Colon (tissue), 2 donors: ENCODE measurements at regions not wholly inside any gene's neighbourhood (a gene's known extent, or its start where the extent isn't known, plus 50 kb on each side); places are given as distances from the start of the nearest gene placed in this dataset.
"Not testable (repeated sequence)": the region's sequence is repeated elsewhere in the genome, so short reads cannot be mapped to it uniquely, and the experiment has no call there.

Experiments
- FAIRE-seq: peaks from 2 replicates; lab custom pipeline; 2012; peaks lifted over from hg19 to GRCh38; lab: Jason Lieb, UNC
- donor health status: control.
- donor health status: control.

- no peak for FAIRE-seq
These were observed 104.8 kb upstream of the TLL1 start for GRCh38 chr4:165768281-165768680.

GRCh38 chr4:165774326-165774725, 98.7 kb upstream of the TLL1 start:
- no peak for FAIRE-seq

DNA sequence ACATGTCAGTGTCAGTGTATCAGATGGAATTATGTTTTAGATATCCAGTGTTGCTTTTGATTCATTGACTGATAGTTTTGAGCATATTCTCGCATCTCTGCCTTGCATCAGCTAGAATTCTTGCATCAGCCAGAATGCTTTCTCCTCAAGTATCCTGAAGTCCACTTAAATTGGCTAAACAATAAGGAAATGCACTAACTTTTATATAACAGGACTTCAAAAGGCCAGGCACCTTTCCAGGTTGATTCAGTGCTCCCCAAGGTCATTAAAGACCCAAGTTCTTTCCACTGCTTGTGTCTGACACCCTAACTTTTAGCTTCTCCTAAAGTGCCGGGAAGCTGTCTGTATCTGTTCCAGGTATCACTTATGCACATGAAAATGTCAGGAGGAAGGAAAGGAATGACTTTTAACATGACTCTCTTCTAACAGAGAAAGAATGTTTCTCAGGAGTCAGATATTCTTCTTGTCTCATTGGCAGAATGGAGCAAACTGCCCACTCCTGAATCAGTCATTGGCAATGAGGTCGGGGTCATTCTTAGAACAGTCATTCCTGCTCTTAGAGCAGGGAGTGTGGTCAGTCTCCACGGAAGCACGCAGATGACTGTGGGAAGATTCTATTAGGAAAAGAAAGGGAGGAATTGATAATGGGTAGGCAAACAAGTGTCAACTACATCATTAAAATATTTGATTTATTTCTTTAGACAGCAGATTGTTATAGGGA, 92.9 kb upstream of the TLL1 start:
- FAIRE-seq = no peak

DNA sequence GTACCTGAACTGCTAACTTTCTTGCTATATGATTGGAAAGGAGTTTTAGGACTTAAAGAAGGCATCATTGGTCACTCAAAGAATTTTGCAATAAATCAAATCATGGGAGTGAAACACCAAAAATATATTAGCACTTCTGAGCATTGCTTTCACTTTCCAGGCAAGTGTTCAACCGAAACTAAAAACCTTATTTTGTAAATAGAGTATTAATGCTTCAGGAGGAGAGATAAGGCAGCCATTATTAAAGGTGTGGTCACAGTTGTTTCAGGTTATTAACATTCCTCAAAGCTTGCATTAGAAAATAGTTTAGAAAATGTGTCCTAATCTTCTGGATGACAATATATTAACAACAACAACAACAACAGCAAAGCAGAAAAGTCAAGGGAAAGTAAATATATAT, 92.3 kb upstream of the TLL1 start:
- no peak for FAIRE-seq

GRCh38 chr4:165782623-165783022, 90.4 kb upstream of the TLL1 start:
- no peak for FAIRE-seq

GRCh38 chr4:165783626-165784025, 89.4 kb upstream of the TLL1 start:
- no peak for FAIRE-seq

GRCh38 chr4:165784672-165785071, 88.4 kb upstream of the TLL1 start:
- no peak for FAIRE-seq

DNA sequence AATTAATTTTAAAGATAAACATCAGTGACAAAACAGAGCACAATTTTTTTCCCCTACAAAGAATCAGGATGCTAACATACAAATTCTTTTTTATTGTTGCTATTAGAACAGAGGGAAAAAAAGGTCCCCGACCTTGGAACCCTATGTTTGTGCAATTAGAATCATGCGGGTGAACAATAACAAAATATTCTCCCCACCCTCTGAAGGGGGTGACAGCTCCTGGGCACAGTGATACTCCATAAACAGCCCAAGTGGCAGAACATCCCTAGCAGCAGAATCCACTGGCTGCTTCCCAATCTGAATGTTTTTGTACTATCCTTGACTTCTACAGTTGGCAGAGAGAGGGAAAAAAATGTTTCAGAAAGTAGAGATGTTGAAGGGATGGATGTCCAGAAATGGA, 87.7 kb upstream of the TLL1 start:
- no peak for FAIRE-seq

DNA sequence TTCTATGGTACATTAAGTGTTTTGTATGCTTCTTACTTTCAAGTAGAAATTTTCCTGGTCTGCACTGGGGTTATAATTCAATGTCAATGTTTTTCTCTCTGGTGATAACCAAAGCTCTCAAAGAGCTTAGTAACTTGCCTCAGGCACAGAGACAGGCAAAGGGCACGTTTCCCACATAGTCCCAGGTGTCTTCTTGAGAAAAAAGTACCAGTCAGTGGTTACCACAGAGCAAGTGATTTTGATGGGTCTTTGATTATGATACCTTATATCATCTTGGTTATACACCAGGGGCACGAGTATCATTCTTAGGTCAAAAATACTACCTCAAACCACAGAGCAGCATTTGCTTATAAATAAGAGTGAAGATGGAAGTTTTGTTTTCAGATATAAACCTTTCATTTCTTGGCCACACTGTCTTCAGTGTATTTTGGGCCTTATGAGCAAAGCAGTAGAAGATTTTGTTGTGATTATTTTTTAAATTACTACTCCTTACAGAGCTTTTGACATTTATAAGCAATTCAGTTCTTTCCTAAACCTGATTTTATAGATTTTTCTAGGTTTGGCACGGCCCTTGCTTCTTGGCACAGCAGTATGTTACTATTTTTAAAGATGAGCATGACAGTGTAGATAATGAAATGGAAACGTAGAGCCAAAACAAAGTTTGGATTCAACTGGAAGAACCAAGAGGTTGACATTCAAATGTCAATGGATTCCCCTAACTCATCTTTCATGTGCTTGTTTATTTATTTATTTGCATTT, 85.3 kb upstream of the TLL1 start:
- no peak for FAIRE-seq

GRCh38 chr4:165788686-165789463, 84.2 kb upstream of the TLL1 start:
- no peak for FAIRE-seq

- FAIRE-seq = no peak
These were observed 79.8 kb upstream of the TLL1 start for GRCh38 chr4:165793236-165793635.

GRCh38 chr4:165794834-165795233, 78.2 kb upstream of the TLL1 start:
- no peak for FAIRE-seq

DNA sequence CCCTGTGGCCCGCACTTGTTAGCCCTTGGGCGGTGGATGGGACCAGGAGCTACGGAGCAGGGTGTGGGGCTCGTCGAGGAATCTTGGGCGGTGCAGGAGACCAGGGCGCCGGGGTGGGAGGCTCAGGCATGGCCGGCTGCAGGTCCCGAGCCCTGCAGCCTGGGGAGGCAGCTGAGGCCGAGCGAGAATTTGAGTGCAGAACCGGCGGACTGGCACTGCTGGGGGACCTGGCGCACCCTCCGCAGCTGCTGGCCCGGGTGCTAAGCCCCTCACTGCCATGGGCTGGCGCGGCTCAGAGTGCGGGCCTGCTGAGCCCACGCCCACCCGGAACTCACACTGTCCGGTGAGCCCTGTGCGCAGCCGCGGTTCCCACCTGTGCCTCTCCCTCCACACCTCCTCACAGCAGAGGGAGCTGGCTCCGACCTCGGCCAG, 73.6 kb upstream of the TLL1 start:
- FAIRE-seq = no peak

DNA sequence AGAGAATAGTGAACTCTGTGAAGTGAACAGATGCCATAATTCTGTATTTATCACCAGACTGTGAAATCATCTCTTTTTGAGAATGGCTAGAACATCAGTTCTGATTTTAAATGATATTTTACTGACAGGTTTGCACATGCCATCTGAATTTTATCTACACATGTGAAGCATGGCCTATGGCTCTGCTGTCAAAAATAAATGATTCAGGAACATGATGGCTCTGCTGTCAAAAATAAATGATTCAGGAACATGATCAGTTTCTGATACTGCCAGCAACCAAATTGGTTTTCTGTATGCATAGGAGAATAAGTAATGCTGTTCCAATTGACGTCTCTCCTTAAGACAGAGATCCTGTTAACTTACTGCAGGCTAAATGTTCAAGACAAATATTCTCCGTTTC, 70.6 kb upstream of the TLL1 start:
- no peak for FAIRE-seq

DNA sequence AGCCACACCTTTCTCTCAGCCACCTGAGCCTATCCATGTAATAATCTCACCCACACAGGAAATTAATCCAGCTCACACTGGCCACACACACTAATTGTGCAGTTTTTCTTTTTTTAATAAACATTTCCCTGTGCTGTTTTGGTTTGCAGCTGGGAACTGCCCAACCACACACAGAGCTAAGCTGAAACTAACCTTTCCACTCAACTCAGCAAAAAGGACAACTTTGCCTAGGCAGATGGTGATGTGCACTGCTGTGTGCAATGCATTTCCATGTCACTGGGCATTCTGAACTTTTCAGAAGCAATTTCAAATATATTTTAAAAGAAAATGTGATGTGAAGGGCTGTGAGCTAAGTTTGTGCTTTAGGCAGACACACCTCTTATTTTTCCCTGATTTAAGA, 70.0 kb upstream of the TLL1 start:
- no peak for FAIRE-seq

GRCh38 chr4:165805406-165805805, 67.6 kb upstream of the TLL1 start:
- FAIRE-seq = peak; percentile 36

- no peak for FAIRE-seq
These were observed 66.4 kb upstream of the TLL1 start for GRCh38 chr4:165806613-165807012.

GRCh38 chr4:165810726-165811125, 62.3 kb upstream of the TLL1 start:
- FAIRE-seq = no peak

- FAIRE-seq = no peak
These were observed 59.4 kb upstream of the TLL1 start for GRCh38 chr4:165813606-165814005.

- FAIRE-seq = no peak
These were observed 58.6 kb upstream of the TLL1 start for GRCh38 chr4:165814256-165815020.

- FAIRE-seq = not testable (repeated sequence)
These were observed 53.9 kb upstream of the TLL1 start for GRCh38 chr4:165819126-165819525.
